Keratinocyte (primary cell): ENCODE measurements at regions not wholly inside any gene's neighbourhood (a gene's known extent, or its start where the extent isn't known, plus 50 kb on each side); places are given as distances from the start of the nearest gene placed in this dataset.

Experiments used
- CTCF ChIP-seq, 3 experiments: IDR thresholded peaks in 1 of 3; conservative IDR thresholded peaks in 1 of 3; optimal IDR thresholded peaks in 1 of 3; 2 replicates in 2 of 3; 3 replicates in 1 of 3; pipeline versions ENCODE3 to v1.5.1; 2011; ENCODE audit warnings: low read length in 3 of 3, mild to moderate bottlenecking in 3 of 3, moderate library complexity in 2 of 3, control low read depth in 1 of 3, inconsistent platforms in 1 of 3; ENCODE audit not compliant: insufficient read depth in 2 of 3; ENCODE audit errors: extremely low read depth in 1 of 3
- EZH2 ChIP-seq: IDR thresholded peaks from one replicate; pipeline ENCODE4 v1.6.1; 2012; ENCODE audit warnings: inconsistent platforms, mild to moderate bottlenecking, low read length, moderate library complexity

GRCh38 chr4:79604152-79604551 lies 196.1 kb upstream of the GK2 start:
- TF ChIP-seq CTCF (optimal IDR thresholded peaks at IDR 0.05 in 1 of 3, IDR thresholded peaks at IDR 0.05 in 1 of 3, conservative IDR thresholded peaks at IDR 0.05 in 1 of 3; ENCODE audit: extremely low read depth in 1 of 3, insufficient read depth in 2 of 3, low read length in 3 of 3) (no peak), EZH2 (no peak)
